ENCODE measurements at regions not wholly inside any gene's neighbourhood (a gene's known extent, or its start where the extent isn't known, plus 50 kb on each side); places are given as distances from the start of the nearest gene placed in this dataset.
"Not testable (repeated sequence)": the region's sequence is repeated elsewhere in the genome, so short reads cannot be mapped to it uniquely, and the experiment has no call there.

- ATAC-seq (replicated peaks in 6 of 8); in situ Hi-C loops (cut with MboI; ENCODE audit: low pct_unique_long_range_greater_than_20kb in 2 of 9, low sequenced_read_pairs in 9 of 9, unreplicated experiment in 9 of 9): not testable (repeated sequence)
- 17 to 69% (median 47%) methylated on average over 3 of the region's 3 CpGs for WGBS, 10 experiments
These were observed 637.9 kb downstream of the TP53TG3F start for GRCh38 chr16:34097326-34097725.

GRCh38 chr16:34098033-34098432 is 638.6 kb downstream of the TP53TG3F start:
- H3K27ac ChIP-seq; ATAC-seq (replicated peaks in 6 of 8); H3K4me1 ChIP-seq (replicated peaks in 1 of 2); in situ Hi-C loops (cut with MboI; ENCODE audit: low pct_unique_long_range_greater_than_20kb in 2 of 9, low sequenced_read_pairs in 9 of 9, unreplicated experiment in 9 of 9); H3K4me3 ChIP-seq: not testable (repeated sequence)

More at GRCh38 chr16:34097326-34097725, 637.9 kb downstream of the TP53TG3F start:
- H3K4me3 ChIP-seq; H3K27ac ChIP-seq; H3K4me1 ChIP-seq (replicated peaks in 1 of 2): not testable (repeated sequence)

- H3K27ac ChIP-seq; H3K4me1 ChIP-seq (replicated peaks in 1 of 2); H3K4me3 ChIP-seq; in situ Hi-C loops (cut with MboI; ENCODE audit: low pct_unique_long_range_greater_than_20kb in 2 of 9, low sequenced_read_pairs in 9 of 9, unreplicated experiment in 9 of 9); ATAC-seq (replicated peaks in 6 of 8): not testable (repeated sequence)
- 0 to 20% (median 7%) methylated on average over 1 to 2 of the region's 2 CpGs for WGBS, 10 experiments
These were observed 639.6 kb downstream of the TP53TG3F start for GRCh38 chr16:34099028-34099427.

Measured in motor neuron (in vitro differentiated cells).